H1 (cell line): ENCODE measurements at regions not wholly inside any gene's neighbourhood (a gene's known extent, or its start where the extent isn't known, plus 50 kb on each side); places are given as distances from the start of the nearest gene placed in this dataset.
A peak's percentile ranks its signal among the peaks of the same experiment; 100 is the strongest.

Experiments
- CTCF ChIA-PET: fragments of 300-600 bp; sonication (Branson Sonifier 250); formaldehyde crosslinking; loops from one replicate; lab custom pipeline; 2021; ENCODE audit not compliant: partially characterized antibody; lab: Charles Lee
- POLR2A ChIA-PET: fragments of 300-600 bp; sonication (Branson Sonifier 250); formaldehyde crosslinking; loops from one replicate; lab custom pipeline; 2021; ENCODE audit warnings: inconsistent platforms; ENCODE audit not compliant: partially characterized antibody; lab: Charles Lee
- DNase-seq, 2 experiments: peaks; one replicate each; pipeline versions ENCODE4 v3.0.0 to v3.0.0-alpha.2; 2010 to 2022; ENCODE audit warnings: low spot score in 2 of 2, low read depth in 1 of 2, mixed read lengths in 1 of 2
- FAIRE-seq: peaks from 2 replicates; lab custom pipeline; 2011; peaks lifted over from hg19 to GRCh38; lab: Jason Lieb, UNC
- H2AFZ ChIP-seq: 2 replicates; pipeline ENCODE4 v1.8.1; 2012; ENCODE audit warnings: low read length, inconsistent platforms
- H2AK5ac ChIP-seq: 2 replicates; pipeline ENCODE4 v1.6.1; 2013; ENCODE audit warnings: low read depth, low read length
- H2BK120ac ChIP-seq: replicated peaks from 2 replicates; pipeline ENCODE3; 2013; ENCODE audit warnings: low read depth, low read length, inconsistent platforms
- H2BK12ac ChIP-seq: 2 replicates; pipeline ENCODE4 v1.6.1; 2013; ENCODE audit warnings: low read depth, low read length
- H2BK15ac ChIP-seq: 2 replicates; pipeline ENCODE4 v1.6.1; 2013; ENCODE audit warnings: low read length
- H2BK20ac ChIP-seq: 2 replicates; pipeline ENCODE4 v1.6.1; 2013; ENCODE audit warnings: low read length
- H2BK5ac ChIP-seq: 2 replicates; pipeline ENCODE4 v1.6.1; 2013; ENCODE audit warnings: low read depth, low read length
- H3K14ac ChIP-seq: 2 replicates; pipeline ENCODE4 v1.6.1; 2013; ENCODE audit warnings: inconsistent platforms; ENCODE audit not compliant: insufficient read length
- H3K18ac ChIP-seq: 2 replicates; pipeline ENCODE4 v1.6.1; 2013; ENCODE audit warnings: low read length; ENCODE audit errors: extremely low read depth
- H3K23ac ChIP-seq: 2 replicates; pipeline ENCODE4 v1.6.1; 2013; ENCODE audit warnings: inconsistent platforms; ENCODE audit not compliant: insufficient read length
- H3K23me2 ChIP-seq: 2 replicates; pipeline ENCODE4 v1.6.1; 2013; ENCODE audit warnings: low read depth, low read length
- H3K27ac ChIP-seq: 2 replicates; pipeline ENCODE4 v1.6.1; 2011; ENCODE audit warnings: low read depth, low read length, inconsistent platforms
- H3K27me3 ChIP-seq, 4 experiments: replicated peaks in 1 of 4; 1 replicate in 1 of 4; 2 replicates in 3 of 4; pipeline versions ENCODE4 v1.6.1 to v1.8.1; 2011 to 2013; ENCODE audit warnings: low read length in 3 of 4, mild to moderate bottlenecking in 3 of 4, inconsistent platforms in 2 of 4, mixed read lengths in 2 of 4, moderate library complexity in 1 of 4; ENCODE audit not compliant: control insufficient read depth in 3 of 4, insufficient read depth in 3 of 4; ENCODE audit errors: extremely low read depth in 1 of 4
- H3K36me3 ChIP-seq, 4 experiments: 2 replicates each; pipeline versions ENCODE4 v1.6.1 to v1.8.1; 2011 to 2013; ENCODE audit warnings: mild to moderate bottlenecking in 4 of 4, low read length in 3 of 4, moderate library complexity in 2 of 4, control low read depth in 1 of 4, inconsistent platforms in 1 of 4; ENCODE audit not compliant: insufficient read depth in 4 of 4, control insufficient read depth in 2 of 4
- H3K4ac ChIP-seq: replicated peaks from 2 replicates; pipeline ENCODE3; 2013; ENCODE audit warnings: low read length, low read depth, mixed read lengths, inconsistent platforms; ENCODE audit not compliant: insufficient read length
- H3K4me1 ChIP-seq, 4 experiments: replicated peaks in 1 of 4; 1 replicate in 1 of 4; 2 replicates in 3 of 4; pipeline versions ENCODE4 v1.6.1 to v1.8.1; 2011 to 2013; ENCODE audit warnings: low read length in 3 of 4, inconsistent platforms in 2 of 4, mixed read lengths in 1 of 4; ENCODE audit not compliant: insufficient read depth in 4 of 4, control insufficient read depth in 3 of 4
- H3K4me2 ChIP-seq, 2 experiments: 2 replicates each; pipeline versions ENCODE4 v1.6.1 to v1.8.1; 2011 to 2013; ENCODE audit warnings: low read depth in 2 of 2, low read length in 2 of 2, control low read depth in 1 of 2, inconsistent platforms in 1 of 2, mild to moderate bottlenecking in 1 of 2; ENCODE audit not compliant: insufficient read depth in 1 of 2
- H3K4me3 ChIP-seq, 4 experiments: fragments of 200-600, 300-600 bp in 1 of 4; sonication (generic), shearing (Covaris generic), sonication (Bioruptor Twin) in 1 of 4; 2 replicates each; pipeline versions ENCODE4 v1.5.1 to v1.8.1; 2011 to 2016; ENCODE audit warnings: low read length in 4 of 4, low read depth in 3 of 4, control low read depth in 2 of 4, inconsistent platforms in 2 of 4, mild to moderate bottlenecking in 2 of 4, mixed read lengths in 1 of 4, moderate library complexity in 1 of 4; ENCODE audit not compliant: insufficient read depth in 2 of 4; ENCODE audit errors: extremely low read depth in 1 of 4
- H3K56ac ChIP-seq: replicated peaks from 2 replicates; pipeline ENCODE3; 2013; ENCODE audit warnings: low read depth, mild to moderate bottlenecking, mixed read lengths, low read length, inconsistent platforms; ENCODE audit not compliant: insufficient read length
- H3K79me1 ChIP-seq: 2 replicates; pipeline ENCODE4 v1.6.1; 2013; ENCODE audit warnings: low read depth, low read length, control low read depth
- H3K79me2 ChIP-seq, 2 experiments: 2 replicates each; pipeline versions ENCODE4 v1.6.1 to v1.8.1; 2012 to 2013; ENCODE audit warnings: low read length in 2 of 2, mild to moderate bottlenecking in 2 of 2, inconsistent platforms in 1 of 2; ENCODE audit not compliant: insufficient read depth in 2 of 2, control insufficient read depth in 1 of 2
- H3K9ac ChIP-seq, 4 experiments: replicated peaks in 1 of 4; 1 replicate in 1 of 4; 2 replicates in 3 of 4; pipeline versions ENCODE4 v1.6.1 to v1.8.1; 2011 to 2013; ENCODE audit warnings: low read depth in 3 of 4, low read length in 3 of 4, control low read depth in 2 of 4, mild to moderate bottlenecking in 2 of 4, moderate library complexity in 2 of 4, inconsistent platforms in 1 of 4; ENCODE audit errors: extremely low read depth in 1 of 4
- H3K9me3 ChIP-seq, 2 experiments: 2 replicates each; pipeline versions ENCODE4 v1.6.1 to v1.8.1; 2012 to 2013; ENCODE audit warnings: mild to moderate bottlenecking in 2 of 2, moderate library complexity in 2 of 2, control low read depth in 1 of 2, inconsistent platforms in 1 of 2, low read depth in 1 of 2, low read length in 1 of 2, mixed read lengths in 1 of 2; ENCODE audit not compliant: insufficient read depth in 2 of 2
- H4K20me1 ChIP-seq, 2 experiments: replicated peaks in 1 of 2; 2 replicates each; pipeline versions ENCODE3 to v1.8.1; 2011 to 2013; ENCODE audit warnings: inconsistent platforms in 2 of 2, low read length in 2 of 2, mild to moderate bottlenecking in 1 of 2; ENCODE audit not compliant: insufficient read depth in 2 of 2, control insufficient read depth in 1 of 2
- H4K5ac ChIP-seq: 2 replicates; pipeline ENCODE4 v1.6.1; 2013; ENCODE audit warnings: low read length, low read depth, mixed read lengths, inconsistent platforms; ENCODE audit not compliant: insufficient read length
- H4K8ac ChIP-seq: 2 replicates; pipeline ENCODE4 v1.8.0; 2013; ENCODE audit warnings: mild to moderate bottlenecking, moderate library complexity, low read length, inconsistent platforms; ENCODE audit not compliant: insufficient read depth; ENCODE audit errors: extremely low read depth
- H4K91ac ChIP-seq: replicated peaks from 2 replicates; pipeline ENCODE3; 2013; ENCODE audit warnings: low read length, mixed read lengths, inconsistent platforms; ENCODE audit not compliant: insufficient read length
- MAFK ChIP-seq: IDR thresholded peaks from 2 replicates; pipeline ENCODE4 v1.6.1; 2012; ENCODE audit warnings: low read depth, mild to moderate bottlenecking, improper control_type of control experiment, low read length
- RNF2 ChIP-seq: fragments of 200-900, 300-1000 bp; sonication (generic); IDR thresholded peaks from 2 replicates; pipeline ENCODE4 v1.7.1; 2016; ENCODE audit warnings: borderline replicate concordance, low read depth, mild to moderate bottlenecking, antibody characterized with exemption, low read length; ENCODE audit not compliant: poor library complexity, severe bottlenecking; ENCODE audit errors: missing control alignments
- SIN3A ChIP-seq, 2 experiments: IDR thresholded peaks in 1 of 2; conservative IDR thresholded peaks in 1 of 2; 2 replicates each; pipeline ENCODE4 v1.6.1; 2011 to 2012; ENCODE audit warnings: low read length in 2 of 2, improper control_type of control experiment in 1 of 2, low read depth in 1 of 2, mild to moderate bottlenecking in 1 of 2
- YY1 ChIP-seq: IDR thresholded peaks from 2 replicates; pipeline ENCODE4 v1.6.1; 2011; ENCODE audit warnings: low read depth, mild to moderate bottlenecking, low read length
- WGBS, 2 experiments: shearing (Covaris generic) in 1 of 2; methylation state at CpG; one replicate each; pipeline versions ENCODE4 v1.1.6 to v1.1.7; 2013 to 2015; ENCODE audit warnings: low lambda C conversion rate in 2 of 2, mixed read lengths in 2 of 2, inconsistent platforms in 1 of 2, low coverage in 1 of 2, missing lambda C conversion rate in 1 of 2; ENCODE audit not compliant: insufficient replicate concordance in 2 of 2, insufficient coverage in 1 of 2, insufficient read length in 1 of 2; ENCODE audit errors: extremely low coverage in 1 of 2, missing lambda C conversion rate in 1 of 2; 5-methylcytosine and 5-hydroxymethylcytosine counted together

DNA sequence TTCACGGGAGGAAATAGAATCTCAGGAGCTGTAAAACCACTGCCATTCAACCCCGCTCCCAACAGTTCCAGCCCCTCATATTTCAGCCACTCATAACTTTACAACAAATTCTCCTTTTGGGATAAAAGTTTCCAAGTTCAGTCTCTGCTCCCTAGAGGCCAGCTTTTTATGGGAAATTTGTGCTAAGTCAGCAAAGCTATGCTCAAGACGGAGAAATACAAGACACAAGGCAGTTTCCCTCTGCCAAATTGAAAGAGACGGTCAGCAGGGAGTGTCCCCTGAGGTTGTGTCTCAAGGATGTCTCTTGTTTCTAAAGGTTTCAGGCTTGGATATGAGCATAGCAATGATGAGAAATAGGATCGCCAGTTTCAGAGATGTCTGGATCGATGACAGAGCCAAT lies 608.6 kb downstream of the CCDC171 start:
- H3K79me2 ChIP-seq: no peaks in the 10 kb centered on the region
- ChIA-PET CTCF (interaction anchor here (0.7 to 1.1 kb wide), 3 partner anchors 122 to 650 kb away, joined by 3 read pairs; no protein-coding TSS in a partner anchor), POLR2A (no interaction called here)
- no peak overlapping the region for H3K27ac ChIP-seq
- no peak overlapping the region for H2BK5ac ChIP-seq
- no peak overlapping the region for H3K4ac ChIP-seq
- no peak overlapping the region for H2BK15ac ChIP-seq
- no peak overlapping the region for H4K8ac ChIP-seq
- no peak overlapping the region for H2BK20ac ChIP-seq
- no peaks in the 10 kb centered on the region for H3K79me1 ChIP-seq
- H3K27me3 ChIP-seq: no peaks in the 10 kb centered on the region
- H2BK120ac ChIP-seq: no peak overlapping the region
- FAIRE-seq (no peak), DNase-seq (no peak)
- H4K20me1 ChIP-seq: no peaks in the 10 kb centered on the region
- no peaks in the 10 kb centered on the region for H3K9me3 ChIP-seq
- no peak overlapping the region for H4K5ac ChIP-seq
- no peaks in the 10 kb centered on the region for H3K4me1 ChIP-seq
- no peak overlapping the region for H2BK12ac ChIP-seq
- no peak overlapping the region for H3K4me2 ChIP-seq
- no peak overlapping the region for H3K4me3 ChIP-seq
- H3K23ac ChIP-seq: no peak overlapping the region
- no peak overlapping the region for H4K91ac ChIP-seq
- no peaks in the 10 kb centered on the region for H3K23me2 ChIP-seq
- H2AFZ ChIP-seq: no peak overlapping the region
- TF ChIP-seq MAFK (peak; percentile 32; the same call in 1 of the 2 replicates), RNF2 (no peak), SIN3A (conservative IDR thresholded peaks at IDR 0.05 in 1 of 2, IDR thresholded peaks at IDR 0.05 in 1 of 2; ENCODE audit: low read depth in 1 of 2, low read length in 2 of 2) (no peak), YY1 (no peak)
- no peak overlapping the region for H3K56ac ChIP-seq
- no peak overlapping the region for H2AK5ac ChIP-seq
- no peak overlapping the region for H3K18ac ChIP-seq
- no peaks in the 10 kb centered on the region for H3K36me3 ChIP-seq
- WGBS, 2 experiments: 86% methylated on average over 6 of the region's 6 CpGs; no CpG with 5 or more reads in 1 of the 2 experiments
- no peak overlapping the region for H3K14ac ChIP-seq
- no peak overlapping the region for H3K9ac ChIP-seq
